Natural killer cell treated with Interleukin-12 subunit alpha and Interleukin-12 subunit beta and Interleukin-15 and Interleukin-18, amount 100 ng/mL, for 72 hours (primary cell): ENCODE measurements at regions not wholly inside any gene's neighbourhood (a gene's known extent, or its start where the extent isn't known, plus 50 kb on each side); places are given as distances from the start of the nearest gene placed in this dataset.

Experiments
- ATAC-seq, 2 donors: fragments of 150-1000 bp; cut with Tn5 transposase in 1 of 2; sonication (Bioruptor Pico), chemical (Tn5 transposase) in 1 of 2; 2 replicates each; pipeline ENCODE4 v1.10.0; 2021
- DNase-seq: peaks from one replicate; pipeline ENCODE4 v3.0.0; 2022; ENCODE audit warnings: low spot score
- H3K27ac Mint-ChIP-seq, 2 donors: 1 replicate in 1 of 2; 2 replicates in 1 of 2; pipeline ENCODE4 v1.8.0; 2022; ENCODE audit warnings: mixed read lengths in 2 of 2, mild to moderate bottlenecking in 1 of 2, moderate library complexity in 1 of 2
- H3K27me3 Mint-ChIP-seq, 2 donors: 1 replicate in 1 of 2; 2 replicates in 1 of 2; pipeline ENCODE4 v1.8.0; 2022; ENCODE audit warnings: mixed read lengths in 2 of 2
- H3K36me3 Mint-ChIP-seq: one replicate; pipeline ENCODE4 v1.8.0; 2022; ENCODE audit warnings: mixed read lengths
- H3K4me1 Mint-ChIP-seq, 2 donors: 1 replicate in 1 of 2; 2 replicates in 1 of 2; pipeline ENCODE4 v1.8.0; 2022; ENCODE audit warnings: low read depth in 2 of 2, mixed read lengths in 2 of 2, mild to moderate bottlenecking in 1 of 2
- H3K4me3 Mint-ChIP-seq: one replicate; pipeline ENCODE4 v1.8.0; 2022; ENCODE audit warnings: mixed read lengths
- H3K9me3 Mint-ChIP-seq: 2 replicates; pipeline ENCODE4 v1.8.0; 2022; ENCODE audit warnings: mixed read lengths

GRCh38 chr3:127119693-127120464 is 73.1 kb upstream of the PRR23E start:
- no peak overlapping the region for H3K27ac Mint-ChIP-seq
- no peaks in the 10 kb centered on the region for H3K36me3 Mint-ChIP-seq
- H3K4me3 Mint-ChIP-seq: no peak overlapping the region
- DNase-seq (no peak), ATAC-seq (no peak)
- no peaks in the 10 kb centered on the region for H3K9me3 Mint-ChIP-seq
- peaks cover 21 to 34% of the 10 kb centered on the region in 2 donors for H3K27me3 Mint-ChIP-seq
- H3K4me1 Mint-ChIP-seq: no peaks in the 10 kb centered on the region

DNA sequence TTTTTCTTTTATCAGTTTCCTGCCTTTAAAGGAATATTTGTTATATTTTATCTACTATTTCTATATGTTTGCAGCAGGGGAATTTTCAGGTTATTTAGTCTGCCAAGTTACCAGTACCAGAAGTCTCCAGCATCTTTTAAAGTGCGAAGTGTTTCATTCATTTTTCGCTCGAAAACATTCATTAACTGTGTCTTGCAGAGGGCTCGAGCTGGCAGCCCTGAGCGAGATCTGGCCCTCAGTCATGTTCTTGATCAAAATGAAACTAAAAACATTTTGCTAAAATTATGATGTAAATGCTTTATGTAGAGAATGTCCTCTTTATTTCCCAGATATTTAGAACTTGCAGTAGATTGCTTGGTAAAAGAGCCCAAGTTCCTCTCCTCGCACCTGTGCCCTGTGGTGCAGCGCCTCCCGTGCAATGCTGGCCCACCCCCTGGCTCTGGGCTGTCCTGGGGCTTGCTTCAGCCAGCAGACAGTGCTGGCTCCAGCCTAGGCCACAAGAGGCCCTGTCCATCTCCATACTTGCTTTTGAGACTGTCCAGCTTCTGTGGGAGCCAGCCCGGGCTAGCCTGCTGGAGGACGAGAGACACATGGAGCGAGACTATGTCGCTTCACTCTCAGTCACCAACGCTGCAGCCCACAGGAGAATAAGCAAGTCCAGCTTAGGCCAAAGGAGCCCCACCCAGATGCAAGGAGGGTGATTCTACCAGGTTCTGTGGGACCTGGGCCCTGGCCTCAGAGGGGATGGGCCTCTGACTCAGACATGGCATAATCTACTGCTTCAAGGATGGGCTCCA is 71.9 kb upstream of the PRR23E start:
- peaks cover 21 to 33% of the 10 kb centered on the region in 2 donors for H3K27me3 Mint-ChIP-seq
- no peak overlapping the region for H3K4me3 Mint-ChIP-seq
- H3K9me3 Mint-ChIP-seq: no peaks in the 10 kb centered on the region
- DNase-seq (no peak), ATAC-seq (peak in 1 of 2 donors; percentile 41)
- no peaks in the 10 kb centered on the region for H3K36me3 Mint-ChIP-seq
- H3K27ac Mint-ChIP-seq: no peak overlapping the region
- no peaks in the 10 kb centered on the region for H3K4me1 Mint-ChIP-seq

DNA sequence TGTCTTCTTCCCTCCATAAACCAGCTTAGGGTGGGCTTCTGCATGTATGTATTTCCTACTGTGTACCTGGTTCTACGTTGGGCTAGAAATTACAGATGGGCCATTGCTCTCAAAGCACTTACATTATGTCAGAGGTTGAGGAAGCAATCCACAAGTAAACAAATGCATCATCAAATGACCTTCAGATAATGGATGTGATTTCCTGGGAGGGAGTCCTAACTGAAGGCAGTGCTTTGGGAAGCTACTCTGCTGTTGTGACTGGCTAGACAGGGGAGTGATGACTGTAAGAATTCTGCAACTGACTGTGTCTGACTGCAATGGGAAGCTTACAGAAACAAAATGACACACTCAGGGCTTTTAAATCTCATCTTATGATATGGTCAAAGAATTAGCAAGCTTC is 71.0 kb upstream of the PRR23E start:
- no peaks in the 10 kb centered on the region for H3K9me3 Mint-ChIP-seq
- H3K27ac Mint-ChIP-seq: no peak overlapping the region
- ATAC-seq: no peak
- no peaks in the 10 kb centered on the region for H3K4me1 Mint-ChIP-seq
- peaks cover 21 to 26% of the 10 kb centered on the region in 2 donors for H3K27me3 Mint-ChIP-seq
- no peak overlapping the region for H3K4me3 Mint-ChIP-seq
- H3K36me3 Mint-ChIP-seq: no peaks in the 10 kb centered on the region
- DNase-seq: no peak

GRCh38 chr3:127123533-127123932 is 69.4 kb upstream of the PRR23E start:
- DNase-seq (no peak), ATAC-seq (no peak)
- H3K36me3 Mint-ChIP-seq: no peaks in the 10 kb centered on the region
- H3K9me3 Mint-ChIP-seq: no peaks in the 10 kb centered on the region
- H3K27ac Mint-ChIP-seq: no peak overlapping the region
- H3K27me3 Mint-ChIP-seq: peaks cover 12 to 13% of the 10 kb centered on the region in 2 donors
- H3K4me1 Mint-ChIP-seq: no peaks in the 10 kb centered on the region
- H3K4me3 Mint-ChIP-seq: no peak overlapping the region

DNA sequence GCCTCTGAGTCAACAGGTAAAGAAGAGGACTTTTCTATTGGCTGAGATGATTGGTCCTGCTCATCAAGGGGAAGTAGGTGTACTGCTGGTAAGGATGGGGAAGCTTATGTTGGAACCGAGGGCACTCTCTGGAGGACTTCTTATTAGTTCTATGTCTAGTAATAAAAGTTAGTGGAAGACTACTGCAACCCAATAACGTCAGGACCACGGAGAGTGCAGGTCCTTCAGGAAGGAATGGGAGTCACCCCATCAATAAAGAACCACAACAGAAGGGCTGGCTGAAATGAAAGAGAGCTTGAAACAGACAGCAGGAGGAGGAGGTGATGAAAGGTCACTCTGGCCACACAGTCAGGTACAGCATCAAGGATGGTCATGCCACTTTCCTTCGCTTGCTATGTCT is 68.8 kb upstream of the PRR23E start:
- H3K36me3 Mint-ChIP-seq: no peaks in the 10 kb centered on the region
- no peak overlapping the region for H3K27ac Mint-ChIP-seq
- DNase-seq (no peak), ATAC-seq (no peak)
- H3K4me1 Mint-ChIP-seq: no peaks in the 10 kb centered on the region
- peaks cover 8 to 12% of the 10 kb centered on the region in 2 donors for H3K27me3 Mint-ChIP-seq
- no peak overlapping the region for H3K4me3 Mint-ChIP-seq
- no peaks in the 10 kb centered on the region for H3K9me3 Mint-ChIP-seq

DNA sequence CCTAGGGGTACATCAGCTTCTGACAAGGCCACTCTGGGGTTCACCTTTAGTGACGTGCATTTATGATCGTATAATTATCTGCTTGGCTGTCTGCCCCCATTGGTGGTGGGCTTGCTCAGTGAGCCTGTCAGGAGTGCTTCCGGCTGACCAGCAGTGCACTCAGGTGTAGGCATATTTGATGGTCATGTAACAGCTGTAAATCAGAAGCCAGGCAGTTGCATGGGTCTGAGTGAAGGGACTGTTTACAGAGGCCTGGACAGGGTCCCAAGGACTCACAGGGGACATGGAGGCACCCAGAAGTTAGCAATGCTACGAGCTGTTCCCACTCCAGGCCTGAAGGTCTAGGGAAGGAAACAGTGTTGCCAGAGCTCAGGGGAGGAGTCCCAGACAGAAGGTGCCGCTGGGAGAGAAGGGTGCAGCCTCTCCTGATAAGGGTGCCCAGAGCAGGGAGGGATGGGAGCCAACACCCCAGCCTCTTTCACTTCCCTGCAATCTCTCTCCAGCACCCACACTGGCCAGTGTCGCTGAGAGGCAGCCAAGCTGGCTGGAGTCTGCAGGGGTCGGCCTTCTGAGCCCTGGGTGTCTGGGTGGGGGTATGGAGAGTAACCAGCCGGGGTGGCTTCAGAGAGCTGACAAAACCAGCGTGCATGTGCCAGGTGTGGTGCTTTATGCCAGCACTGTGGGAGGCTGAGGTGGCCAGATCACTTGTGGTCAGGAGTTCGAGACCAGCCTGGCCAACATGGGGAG is 61.3 kb upstream of the PRR23E start:
- no peak overlapping the region for H3K4me3 Mint-ChIP-seq
- H3K9me3 Mint-ChIP-seq: no peaks in the 10 kb centered on the region
- H3K4me1 Mint-ChIP-seq: no peaks in the 10 kb centered on the region
- H3K27me3 Mint-ChIP-seq: peaks cover 21 to 25% of the 10 kb centered on the region in 2 donors
- H3K27ac Mint-ChIP-seq: no peak overlapping the region
- no peaks in the 10 kb centered on the region for H3K36me3 Mint-ChIP-seq
- DNase-seq (no peak), ATAC-seq (no peak)

DNA sequence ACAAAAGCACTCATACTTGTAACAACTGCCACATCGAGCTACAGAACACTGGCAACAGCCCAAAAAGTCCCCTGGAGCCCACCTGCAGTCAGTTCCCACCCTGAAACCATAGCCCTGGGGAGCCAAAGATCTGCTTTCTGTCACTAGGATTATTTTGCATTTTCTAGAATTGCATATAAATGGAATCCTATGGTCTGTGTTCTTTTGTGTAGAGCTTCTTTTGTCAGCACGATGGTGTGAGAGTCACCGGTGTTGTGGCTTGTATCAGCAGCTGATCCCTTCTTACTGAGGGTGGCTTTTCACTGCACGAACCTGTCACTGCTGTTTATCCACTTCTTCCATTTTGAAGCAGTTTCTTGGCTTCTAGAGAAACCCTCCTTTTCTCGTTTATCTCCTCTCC is 60.1 kb upstream of the PRR23E start:
- DNase-seq: no peak
- Mint-ChIP-seq H3K27ac (no peak overlapping the region), H3K36me3 (no peaks in the 10 kb centered on the region), H3K4me1 (no peaks in the 10 kb centered on the region), H3K4me3 (no peak overlapping the region), H3K27me3 (peaks cover 21 to 33% of the 10 kb centered on the region in 2 donors), H3K9me3 (no peaks in the 10 kb centered on the region)
- ATAC-seq: no peak

GRCh38 chr3:127133971-127134370 is 59.0 kb upstream of the PRR23E start:
- no peak for ATAC-seq
- H3K27me3 Mint-ChIP-seq: peaks cover 24 to 33% of the 10 kb centered on the region in 2 donors
- H3K4me1 Mint-ChIP-seq: no peaks in the 10 kb centered on the region
- no peak for DNase-seq
- no peak overlapping the region for H3K4me3 Mint-ChIP-seq
- H3K27ac Mint-ChIP-seq: no peak overlapping the region
- H3K36me3 Mint-ChIP-seq: no peaks in the 10 kb centered on the region
- H3K9me3 Mint-ChIP-seq: no peaks in the 10 kb centered on the region

- H3K36me3 Mint-ChIP-seq: no peaks in the 10 kb centered on the region
- no peaks in the 10 kb centered on the region for H3K4me1 Mint-ChIP-seq
- no peaks in the 10 kb centered on the region for H3K9me3 Mint-ChIP-seq
- no peak for DNase-seq
- ATAC-seq: no peak
- no peak overlapping the region for H3K4me3 Mint-ChIP-seq
- H3K27ac Mint-ChIP-seq: no peak overlapping the region
- peaks cover 29 to 33% of the 10 kb centered on the region in 2 donors for H3K27me3 Mint-ChIP-seq
Observed at GRCh38 chr3:127134466-127134865, 58.5 kb upstream of the PRR23E start.

GRCh38 chr3:127134887-127135240 is 58.1 kb upstream of the PRR23E start:
- H3K27me3 Mint-ChIP-seq: peaks cover 29 to 30% of the 10 kb centered on the region in 2 donors
- H3K27ac Mint-ChIP-seq: no peak overlapping the region
- H3K36me3 Mint-ChIP-seq: no peaks in the 10 kb centered on the region
- no peaks in the 10 kb centered on the region for H3K9me3 Mint-ChIP-seq
- no peak for ATAC-seq
- no peak for DNase-seq
- no peak overlapping the region for H3K4me3 Mint-ChIP-seq
- H3K4me1 Mint-ChIP-seq: no peaks in the 10 kb centered on the region

DNA sequence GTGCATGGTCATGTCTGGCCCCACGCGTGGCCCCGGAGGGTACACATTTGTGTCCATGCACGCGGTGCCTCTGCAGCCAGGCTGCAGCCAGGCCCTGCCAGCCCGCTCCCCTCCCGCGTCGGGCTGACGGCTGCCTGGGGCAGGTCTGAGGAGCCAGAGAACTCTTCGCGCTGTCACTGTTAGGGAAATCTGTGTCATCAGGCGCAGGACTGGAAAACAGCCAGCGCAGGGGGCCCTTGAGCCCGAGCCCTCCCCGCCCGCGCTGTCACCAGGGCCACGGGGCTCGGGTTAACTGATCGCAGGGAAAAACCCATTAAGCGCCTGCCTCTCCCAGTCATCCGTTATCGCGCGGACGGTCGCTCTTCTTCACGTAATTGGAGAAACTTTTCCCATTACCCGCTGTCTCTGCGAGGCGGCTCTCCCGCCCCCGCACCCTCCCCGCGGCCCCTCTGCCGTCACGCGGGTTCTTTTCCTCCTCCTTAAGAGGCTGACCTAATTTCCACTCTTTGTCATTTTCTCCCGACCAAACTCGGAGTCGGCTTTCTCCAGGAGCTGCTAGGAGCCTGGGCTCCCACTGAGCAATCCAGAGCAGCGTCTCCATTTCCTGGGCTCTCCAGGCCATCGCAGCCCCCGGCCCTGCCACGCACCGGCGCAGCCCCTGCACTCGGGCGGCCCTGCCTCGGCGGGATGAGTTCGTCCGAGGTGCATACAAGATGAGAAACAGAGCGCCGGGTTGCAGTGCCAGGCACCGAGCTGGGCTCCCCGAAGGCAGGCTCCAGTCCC is 57.5 kb upstream of the PRR23E start:
- Mint-ChIP-seq H3K36me3 (no peaks in the 10 kb centered on the region), H3K4me3 (no peak overlapping the region)
- no peak for ATAC-seq

GRCh38 chr3:127136024-127136600 is 56.8 kb upstream of the PRR23E start:
- Mint-ChIP-seq H3K4me1 (no peaks in the 10 kb centered on the region), H3K4me3 (no peak overlapping the region), H3K36me3 (no peaks in the 10 kb centered on the region), H3K9me3 (no peaks in the 10 kb centered on the region), H3K27ac (no peak overlapping the region), H3K27me3 (peaks cover 29 to 30% of the 10 kb centered on the region in 2 donors)
- no peak for DNase-seq
- no peak for ATAC-seq

More for the DNA sequence above, 57.5 kb upstream of the PRR23E start:
- H3K27ac Mint-ChIP-seq: no peak overlapping the region
- peaks cover 29 to 30% of the 10 kb centered on the region in 2 donors for H3K27me3 Mint-ChIP-seq
- no peaks in the 10 kb centered on the region for H3K4me1 Mint-ChIP-seq
- DNase-seq: no peak
- H3K9me3 Mint-ChIP-seq: no peaks in the 10 kb centered on the region

DNA sequence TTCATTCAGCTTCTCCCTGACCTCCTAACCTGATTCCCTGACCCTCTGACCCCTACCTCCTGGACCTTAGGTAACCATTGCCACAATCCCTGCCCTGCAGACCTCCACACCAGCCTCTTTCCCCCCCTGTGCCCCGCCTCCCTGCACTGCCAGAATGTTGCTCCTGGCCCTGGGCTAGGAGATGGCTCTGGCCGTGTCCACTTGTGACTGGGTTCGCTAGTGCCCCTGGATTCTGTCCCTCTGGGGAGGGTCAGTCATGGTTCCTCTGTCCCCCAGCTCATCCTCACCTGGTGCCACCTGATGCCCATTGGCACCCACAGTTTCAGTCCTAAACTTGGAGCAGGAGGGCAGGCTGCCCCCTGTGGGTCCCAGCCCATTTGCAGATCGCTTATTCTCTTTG is 56.2 kb upstream of the PRR23E start:
- Mint-ChIP-seq H3K36me3 (no peaks in the 10 kb centered on the region), H3K4me1 (no peaks in the 10 kb centered on the region), H3K4me3 (no peak overlapping the region), H3K27me3 (peaks cover 29 to 30% of the 10 kb centered on the region in 2 donors), H3K27ac (no peak overlapping the region), H3K9me3 (no peaks in the 10 kb centered on the region)
- no peak for DNase-seq
- ATAC-seq: no peak
